HepG2 (cell line): ENCODE measurements at regions not wholly inside any gene's neighbourhood (a gene's known extent, or its start where the extent isn't known, plus 50 kb on each side); places are given as distances from the start of the nearest gene placed in this dataset.

Experiments
- ATAC-seq: fragments of 200-7000 bp; cut with Tn5 transposase; 3 replicates; pipeline ENCODE4 v1.9.1; 2020; ENCODE audit warnings: mild to moderate bottlenecking, moderate library complexity
- BruUV-seq: library from RNA; stranded (reverse); fragments of 400-500 nt; replicated peaks from 2 replicates; lab custom pipeline; 2021; lab: Mats Ljungman, UMichigan
- CTCF ChIA-PET: fragments of 300-600 bp; formaldehyde crosslinking; extraction: SDS; loops from one replicate; lab custom pipeline; 2021; ENCODE audit warnings: low total read pairs, inconsistent platforms, low intra/inter-chr PET ratio; lab: Yijun Ruan, JAX
- POLR2A ChIA-PET: fragments of 350-600 bp; sonication (Branson Sonifier 250); formaldehyde crosslinking; loops from one replicate; lab custom pipeline; 2020; ENCODE audit warnings: antibody characterized with exemption, inconsistent platforms; lab: Yijun Ruan, JAX
- DNase-seq: peaks from one replicate; pipeline ENCODE4 v3.0.0-alpha.2; 2015; ENCODE audit warnings: low spot score
- FAIRE-seq: peaks from 3 replicates; lab custom pipeline; 2011; peaks lifted over from hg19 to GRCh38; lab: Jason Lieb, UNC
- H2AFZ ChIP-seq: one replicate; pipeline ENCODE4 v1.6.1; 2011; ENCODE audit warnings: low read length, inconsistent platforms
- H3K27ac ChIP-seq: fragments of 300-600 bp; 3 replicates; pipeline ENCODE4 v1.8.0; 2011; ENCODE audit warnings: mixed run types, mild to moderate bottlenecking, mixed read lengths, low read length, inconsistent platforms; ENCODE audit not compliant: insufficient read depth; ENCODE audit errors: extremely low read length
- H3K27me3 ChIP-seq, 2 experiments: fragments of 200-600 bp in 1 of 2; 2 replicates in 1 of 2; 3 replicates in 1 of 2; pipeline versions ENCODE4 v1.6.0 to v1.8.0; 2011; ENCODE audit warnings: low read length in 2 of 2, mild to moderate bottlenecking in 2 of 2, moderate library complexity in 2 of 2, inconsistent platforms in 1 of 2; ENCODE audit not compliant: insufficient read depth in 2 of 2, control insufficient read depth in 1 of 2
- H3K36me3 ChIP-seq, 2 experiments: fragments of 200-600 bp in 1 of 2; replicated peaks in 1 of 2; 2 replicates in 1 of 2; 3 replicates in 1 of 2; pipeline versions ENCODE4 v1.5.1 to v1.8.0; 2011; ENCODE audit warnings: low read length in 2 of 2, inconsistent platforms in 1 of 2; ENCODE audit not compliant: insufficient read depth in 2 of 2, control insufficient read depth in 1 of 2
- H3K4me1 ChIP-seq: 2 replicates; pipeline ENCODE4 v1.5.1; 2012; ENCODE audit warnings: low read length, inconsistent platforms; ENCODE audit not compliant: insufficient read depth
- H3K4me2 ChIP-seq: 2 replicates; pipeline ENCODE4 v1.6.0; 2011; ENCODE audit warnings: low read depth, low read length, inconsistent platforms
- H3K4me3 ChIP-seq, 3 experiments: fragments of 200-600 bp in 1 of 3; sonication (generic), shearing (Covaris generic) in 1 of 3; replicated peaks in 1 of 3; 2 replicates each; pipeline ENCODE4 v1.5.1; 2011 to 2016; ENCODE audit warnings: low read length in 3 of 3, inconsistent platforms in 2 of 3, low read depth in 2 of 3, mild to moderate bottlenecking in 2 of 3, control low read depth in 1 of 3, mixed read lengths in 1 of 3; ENCODE audit not compliant: insufficient read depth in 1 of 3
- H3K79me2 ChIP-seq: one replicate; pipeline ENCODE4 v1.6.1; 2011; ENCODE audit warnings: low read length, inconsistent platforms; ENCODE audit not compliant: insufficient read depth
- H3K9ac ChIP-seq: 2 replicates; pipeline ENCODE4 v1.6.0; 2011; ENCODE audit warnings: mild to moderate bottlenecking, low read depth, low read length, inconsistent platforms; ENCODE audit not compliant: insufficient read depth
- H3K9me3 ChIP-seq: 2 replicates; pipeline ENCODE4 v1.5.1; 2012; ENCODE audit warnings: mild to moderate bottlenecking, low read length
- H4K20me1 ChIP-seq: 2 replicates; pipeline ENCODE4 v1.6.0; 2011; ENCODE audit warnings: inconsistent platforms, mild to moderate bottlenecking, low read length, moderate library complexity; ENCODE audit not compliant: insufficient read depth
- ADNP ChIP-seq: sonication (generic); formaldehyde crosslinking; IDR thresholded peaks from 2 replicates; pipeline ENCODE4 v1.4.0; 2020; ENCODE audit warnings: missing genetic modification reagents
- ATM ChIP-seq: fragments of 450-650 bp; IDR thresholded peaks from 2 replicates; pipeline ENCODE4 v1.7.1; 2017; ENCODE audit warnings: mild to moderate bottlenecking, borderline replicate concordance
- CREB3 ChIP-seq: sonication (generic); formaldehyde crosslinking; IDR thresholded peaks from 2 replicates; pipeline ENCODE4 v1.5.0; 2020; ENCODE audit warnings: missing genetic modification reagents
- ETS1 ChIP-seq: sonication (generic); formaldehyde crosslinking; IDR thresholded peaks from 2 replicates; pipeline ENCODE4 v1.4.0; 2020; ENCODE audit warnings: missing genetic modification reagents
- HES4 ChIP-seq: sonication (generic); formaldehyde crosslinking; IDR thresholded peaks from 2 replicates; pipeline ENCODE4 v1.9.0; 2021; ENCODE audit warnings: mild to moderate bottlenecking, missing genetic modification reagents, borderline replicate concordance
- HOXA5 ChIP-seq: sonication (generic); formaldehyde crosslinking; IDR thresholded peaks from 2 replicates; pipeline ENCODE4 v1.4.0; 2020; ENCODE audit warnings: missing genetic modification reagents
- JUND ChIP-seq: sonication (generic); formaldehyde crosslinking; IDR thresholded peaks from 2 replicates; pipeline ENCODE4 v1.8.0; 2022; ENCODE audit warnings: mild to moderate bottlenecking, missing genetic modification reagents
- ZMYM3 ChIP-seq: sonication (generic); formaldehyde crosslinking; IDR thresholded peaks from 2 replicates; pipeline ENCODE4 v1.5.1; 2020; ENCODE audit warnings: mild to moderate bottlenecking, missing genetic modification reagents
- ZNF335 ChIP-seq: sonication (generic); formaldehyde crosslinking; IDR thresholded peaks from 2 replicates; pipeline ENCODE4 v1.4.0; 2020; ENCODE audit warnings: missing genetic modification reagents
- WGBS: methylation state at CpG from one replicate; pipeline ENCODE4 v1.1.6; 2017; ENCODE audit warnings: low lambda C conversion rate; 5-methylcytosine and 5-hydroxymethylcytosine counted together
- in situ Hi-C: cut with HindIII; loops from 2 replicates; pipeline ENCODE4 v1.10.0; 2017; ENCODE audit warnings: low pct_unique_long_range_greater_than_20kb; ENCODE audit not compliant: extremely low pct_ligation_motif_present
- intact Hi-C: fragments of 100-400 bp; cut with micrococcal nuclease; formaldehyde crosslinking; loops from one replicate; pipeline ENCODE4 v1.10.0; 2022; ENCODE audit not compliant: unreplicated experiment

- in situ Hi-C loops (no loop called here), intact Hi-C loops (no loop called here)
- BruUV-seq, result no TSS peak
These were observed 1302.8 kb upstream of the CNTN5 start for GRCh38 chr11:97717922-97718321.

More at GRCh38 chr11:97717922-97718321, 1302.8 kb upstream of the CNTN5 start:
- Histone ChIP-seq H3K9me3 (peaks cover 22% of the 10 kb centered on the region; the same call in 1 of the 2 replicates), H3K9ac (no peak overlapping the region), H2AFZ (no peak overlapping the region), H3K79me2 (no peaks in the 10 kb centered on the region), H3K4me1 (peaks cover 20% of the 10 kb centered on the region), H3K4me3 (no peak overlapping the region), H3K27me3 (no peaks in the 10 kb centered on the region), H3K4me2 (no peak overlapping the region), H4K20me1 (no peaks in the 10 kb centered on the region), H3K36me3 (no peaks in the 10 kb centered on the region), H3K27ac (no peak overlapping the region)
- ChIA-PET CTCF (no interaction called here), POLR2A (no interaction called here)
- DNase-seq, result no peak
- no peak for FAIRE-seq
- no peak for ATAC-seq
- TF ChIP-seq CREB3 (CRISPR knock-in tag), result no peak
- no peak for TF ChIP-seq HES4
- TF ChIP-seq ETS1, result no peak
- TF ChIP-seq ZMYM3, result no peak
- TF ChIP-seq ZNF335, result no peak
- TF ChIP-seq JUND (CRISPR knock-in tag), result no peak
- TF ChIP-seq ATM, result no peak
- no peak for TF ChIP-seq HOXA5
- no peak for TF ChIP-seq ADNP (CRISPR knock-in tag)
- 74% methylated on average over 9 of the region's 26 CpGs for WGBS
